Caco-2 (cell line): ENCODE measurements at regions not wholly inside any gene's neighbourhood (a gene's known extent, or its start where the extent isn't known, plus 50 kb on each side); places are given as distances from the start of the nearest gene placed in this dataset.

Experiments used
- BruUV-seq: library from RNA; stranded (reverse); fragments of 400-500 nt; replicated peaks from 2 replicates; lab custom pipeline; 2021; lab: Mats Ljungman, UMichigan
- CTCF ChIA-PET: fragments of 300-600 bp; sonication (Branson Sonifier 250); formaldehyde crosslinking; loops from one replicate; lab custom pipeline; 2022; ENCODE audit warnings: antibody characterized with exemption; lab: Charles Lee
- POLR2A ChIA-PET: fragments of 300-600 bp; sonication (Branson Sonifier 250); formaldehyde crosslinking; loops from one replicate; lab custom pipeline; 2022; ENCODE audit warnings: antibody characterized with exemption; lab: Charles Lee
- DNase-seq, 2 experiments: peaks; one replicate each; pipeline versions ENCODE4 v3.0.0 to v3.0.0-alpha.2; 2020 to 2022
- H3K27me3 ChIP-seq: replicated peaks from 2 replicates; pipeline ENCODE4 v1.6.0; 2011; ENCODE audit warnings: low read length; ENCODE audit not compliant: control insufficient read depth, insufficient read depth
- H3K36me3 ChIP-seq: 2 replicates; pipeline ENCODE4 v1.5.1; 2011; ENCODE audit warnings: low read length; ENCODE audit not compliant: control insufficient read depth, insufficient read depth
- H3K4me1 ChIP-seq: fragments of 250-450 bp; sonication (Bioruptor Pico); 2 replicates; pipeline ENCODE4 v1.5.1; 2020; ENCODE audit warnings: mild to moderate bottlenecking
- H3K4me3 ChIP-seq: 2 replicates; pipeline ENCODE4 v1.5.1; 2011; ENCODE audit warnings: low read depth, mild to moderate bottlenecking, control low read depth, low read length
- H3K9me3 ChIP-seq: fragments of 250-450 bp; sonication (Bioruptor Pico); 2 replicates; pipeline ENCODE4 v1.5.1; 2020; ENCODE audit warnings: mild to moderate bottlenecking, moderate library complexity
- H3K27ac Mint-ChIP-seq: one replicate; pipeline ENCODE4 v1.8.0; 2022; ENCODE audit warnings: mixed read lengths; ENCODE audit not compliant: unreplicated experiment
- H3K27me3 Mint-ChIP-seq: one replicate; pipeline ENCODE4 v1.8.0; 2022; ENCODE audit warnings: mixed read lengths; ENCODE audit not compliant: insufficient read depth, unreplicated experiment
- H3K36me3 Mint-ChIP-seq: one replicate; pipeline ENCODE4 v1.8.0; 2022; ENCODE audit warnings: mild to moderate bottlenecking, mixed read lengths; ENCODE audit not compliant: insufficient read depth, unreplicated experiment
- H3K4me1 Mint-ChIP-seq: one replicate; pipeline ENCODE4 v1.8.0; 2022; ENCODE audit warnings: low read depth, mixed read lengths; ENCODE audit not compliant: unreplicated experiment
- H3K4me3 Mint-ChIP-seq: one replicate; pipeline ENCODE4 v1.8.0; 2022; ENCODE audit warnings: mild to moderate bottlenecking, moderate library complexity, mixed read lengths; ENCODE audit not compliant: unreplicated experiment
- H3K9me3 Mint-ChIP-seq: one replicate; pipeline ENCODE4 v1.8.0; 2022; ENCODE audit warnings: mixed read lengths; ENCODE audit not compliant: unreplicated experiment
- CTCF ChIP-seq, 2 experiments: fragments of 200-600 bp in 1 of 2; IDR thresholded peaks; 1 replicate in 1 of 2; 2 replicates in 1 of 2; pipeline versions ENCODE4 v1.5.1 to v1.8.0; 2011 to 2022; ENCODE audit warnings: antibody characterized with exemption in 1 of 2, control low read depth in 1 of 2, inconsistent platforms in 1 of 2, low read depth in 1 of 2, low read length in 1 of 2, mild to moderate bottlenecking in 1 of 2, moderate library complexity in 1 of 2; ENCODE audit not compliant: insufficient read depth in 1 of 2, severe bottlenecking in 1 of 2, unreplicated experiment in 1 of 2
- intact Hi-C: fragments of 100-400 bp; cut with micrococcal nuclease; formaldehyde crosslinking; loops from one replicate; pipeline ENCODE4 v1.10.0; 2022; ENCODE audit not compliant: unreplicated experiment

- no peaks in the 10 kb centered on the region for H3K36me3 ChIP-seq
- POLR2A ChIA-PET = no interaction called here
- H3K9me3 ChIP-seq = no peaks in the 10 kb centered on the region
- Mint-ChIP-seq H3K4me1 (no peaks in the 10 kb centered on the region), H3K27ac (no peak overlapping the region), H3K9me3 (no peaks in the 10 kb centered on the region), H3K27me3 (peaks cover 4% of the 10 kb centered on the region), H3K36me3 (no peaks in the 10 kb centered on the region), H3K4me3 (no peak overlapping the region)
- no peak for TF ChIP-seq CTCF (IDR thresholded peaks at IDR 0.05; ENCODE audit: insufficient read depth in 1 of 2, low read depth in 1 of 2, low read length in 1 of 2, severe bottlenecking in 1 of 2, unreplicated experiment in 1 of 2)
- no TSS peak for BruUV-seq
- CTCF ChIA-PET = no interaction called here
- intact Hi-C loops = no loop called here
- H3K4me1 ChIP-seq = no peaks in the 10 kb centered on the region
- no peak overlapping the region for H3K4me3 ChIP-seq
- H3K27me3 ChIP-seq = no peaks in the 10 kb centered on the region
- DNase-seq = no peak
These were observed 394.1 kb upstream of the GRIA1 start for GRCh38 chr5:153096381-153096780.

GRCh38 chr5:153099328-153099727 lies 391.1 kb upstream of the GRIA1 start:
- intact Hi-C loops = no loop called here
- no peaks in the 10 kb centered on the region for H3K9me3 ChIP-seq
- no peak for DNase-seq
- CTCF ChIA-PET = no interaction called here
- no peaks in the 10 kb centered on the region for H3K27me3 ChIP-seq
- no peaks in the 10 kb centered on the region for H3K36me3 ChIP-seq
- H3K4me3 ChIP-seq = no peak overlapping the region
- no peaks in the 10 kb centered on the region for H3K9me3 Mint-ChIP-seq
- H3K4me1 ChIP-seq = no peaks in the 10 kb centered on the region
- TF ChIP-seq CTCF (IDR thresholded peaks at IDR 0.05; ENCODE audit: insufficient read depth in 1 of 2, low read depth in 1 of 2, low read length in 1 of 2, severe bottlenecking in 1 of 2, unreplicated experiment in 1 of 2) = no peak
- no peak overlapping the region for H3K4me3 Mint-ChIP-seq
- POLR2A ChIA-PET = no interaction called here
- H3K4me1 Mint-ChIP-seq = no peaks in the 10 kb centered on the region
- H3K27me3 Mint-ChIP-seq = no peaks in the 10 kb centered on the region
- BruUV-seq = no TSS peak
- no peaks in the 10 kb centered on the region for H3K36me3 Mint-ChIP-seq
- no peak overlapping the region for H3K27ac Mint-ChIP-seq

GRCh38 chr5:153101235-153102180 lies 389.0 kb upstream of the GRIA1 start:
- H3K27ac Mint-ChIP-seq = no peak overlapping the region
- H3K9me3 Mint-ChIP-seq = no peaks in the 10 kb centered on the region
- H3K4me1 Mint-ChIP-seq = no peaks in the 10 kb centered on the region
- no peaks in the 10 kb centered on the region for H3K9me3 ChIP-seq
- H3K27me3 Mint-ChIP-seq = no peaks in the 10 kb centered on the region
- DNase-seq = no peak
- H3K27me3 ChIP-seq = no peaks in the 10 kb centered on the region
- H3K4me1 ChIP-seq = no peaks in the 10 kb centered on the region
- no peaks in the 10 kb centered on the region for H3K36me3 ChIP-seq
- no peaks in the 10 kb centered on the region for H3K36me3 Mint-ChIP-seq
- BruUV-seq = no TSS peak
- intact Hi-C loops = no loop called here
- no peak overlapping the region for H3K4me3 Mint-ChIP-seq
- CTCF ChIA-PET = no interaction called here
- no peak for TF ChIP-seq CTCF (IDR thresholded peaks at IDR 0.05; ENCODE audit: insufficient read depth in 1 of 2, low read depth in 1 of 2, low read length in 1 of 2, severe bottlenecking in 1 of 2, unreplicated experiment in 1 of 2)
- POLR2A ChIA-PET = no interaction called here
- H3K4me3 ChIP-seq = no peak overlapping the region
